ENCODE measurements at regions not wholly inside any gene's neighbourhood (a gene's known extent, or its start where the extent isn't known, plus 50 kb on each side); places are given as distances from the start of the nearest gene placed in this dataset.
A peak's percentile ranks its signal among the peaks of the same experiment; 100 is the strongest.
"Not testable (repeated sequence)": the region's sequence is repeated elsewhere in the genome, so short reads cannot be mapped to it uniquely, and the experiment has no call there.

DNA sequence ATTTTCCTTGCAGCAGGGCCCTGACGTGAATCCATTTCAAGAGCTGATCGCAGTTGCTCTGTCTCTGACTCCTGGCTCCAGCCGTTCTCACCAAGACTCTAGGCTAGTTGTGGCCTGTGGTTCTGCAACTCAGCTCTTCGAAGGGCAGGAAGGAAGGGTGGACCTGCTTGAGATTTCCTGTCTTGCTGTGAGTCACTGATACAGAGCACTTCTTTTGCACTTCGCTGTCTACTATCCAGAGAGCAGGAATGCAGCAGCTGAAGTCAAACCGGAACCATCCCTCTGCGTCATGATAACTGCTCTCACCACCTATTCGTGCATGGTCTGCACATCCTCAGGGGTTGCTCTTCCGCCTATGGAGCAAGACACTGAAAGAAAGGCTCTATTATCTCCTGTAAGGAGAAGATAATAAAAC lies 59.7 kb downstream of the RAP2B start:
- DNase-seq (ENCODE audit: low spot score), result peak; percentile 91

DNA sequence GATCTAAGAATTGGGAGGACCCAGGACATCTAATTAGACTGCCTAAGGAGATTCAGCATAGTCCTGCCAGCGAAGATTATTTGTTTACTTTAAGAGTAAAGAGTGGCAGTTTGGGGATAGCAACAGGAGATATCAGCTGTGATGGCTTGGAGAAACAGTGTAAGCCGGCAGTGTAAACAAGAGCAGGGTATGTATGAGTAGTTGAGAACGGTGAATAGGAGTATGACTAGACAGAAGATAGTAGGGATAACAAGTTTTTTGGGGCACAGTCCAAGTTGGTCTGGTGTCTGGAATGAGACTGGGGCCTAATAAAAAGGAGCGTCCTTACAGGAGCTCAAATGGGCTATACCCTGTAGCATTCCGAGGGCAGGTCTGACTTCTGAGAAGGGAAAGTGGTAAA lies 64.9 kb downstream of the RAP2B start:
- not testable (repeated sequence) for DNase-seq (ENCODE audit: low spot score)

DNA sequence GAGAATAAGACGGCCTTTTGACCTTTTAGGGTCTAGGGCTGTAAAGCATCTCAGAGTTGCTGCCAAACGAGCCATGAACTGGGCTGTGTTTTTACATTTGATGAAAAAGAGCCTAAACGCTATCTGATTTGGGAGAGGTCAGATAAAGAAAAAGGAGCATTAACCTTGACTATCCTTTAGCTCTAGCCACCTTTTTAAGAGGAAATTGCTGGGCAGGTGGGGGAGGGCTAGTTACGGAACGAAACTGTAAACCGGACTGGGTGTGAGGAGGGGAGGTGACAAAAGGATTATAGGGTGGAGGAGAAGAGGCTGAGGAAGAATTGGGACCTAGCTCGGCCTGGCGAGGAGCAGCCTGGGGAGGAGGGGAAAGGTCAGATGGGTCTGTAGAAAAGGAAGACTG lies 68.4 kb downstream of the RAP2B start:
- not testable (repeated sequence) for DNase-seq (ENCODE audit: low spot score)

DNA sequence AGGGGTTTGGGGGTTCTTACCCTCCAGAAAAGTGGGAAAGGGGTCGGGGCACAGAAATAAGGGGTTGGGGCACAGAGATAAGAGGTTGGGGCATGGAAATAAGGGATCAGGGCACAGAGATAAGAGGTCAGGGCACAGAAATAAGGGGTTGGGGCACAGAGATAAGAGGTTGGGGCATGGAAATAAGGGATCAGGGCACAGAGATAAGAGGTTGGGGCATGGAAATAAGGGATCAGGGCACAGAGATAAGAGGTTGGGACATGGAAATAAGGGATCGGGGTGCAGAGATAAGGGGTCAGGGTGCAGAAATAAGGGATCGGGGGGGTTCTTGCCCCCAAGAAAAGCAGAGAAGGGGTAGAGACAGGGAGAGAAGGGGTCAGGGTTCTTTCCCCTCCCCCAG lies 69.2 kb downstream of the RAP2B start:
- not testable (repeated sequence) for DNase-seq (ENCODE audit: low spot score)

DNA sequence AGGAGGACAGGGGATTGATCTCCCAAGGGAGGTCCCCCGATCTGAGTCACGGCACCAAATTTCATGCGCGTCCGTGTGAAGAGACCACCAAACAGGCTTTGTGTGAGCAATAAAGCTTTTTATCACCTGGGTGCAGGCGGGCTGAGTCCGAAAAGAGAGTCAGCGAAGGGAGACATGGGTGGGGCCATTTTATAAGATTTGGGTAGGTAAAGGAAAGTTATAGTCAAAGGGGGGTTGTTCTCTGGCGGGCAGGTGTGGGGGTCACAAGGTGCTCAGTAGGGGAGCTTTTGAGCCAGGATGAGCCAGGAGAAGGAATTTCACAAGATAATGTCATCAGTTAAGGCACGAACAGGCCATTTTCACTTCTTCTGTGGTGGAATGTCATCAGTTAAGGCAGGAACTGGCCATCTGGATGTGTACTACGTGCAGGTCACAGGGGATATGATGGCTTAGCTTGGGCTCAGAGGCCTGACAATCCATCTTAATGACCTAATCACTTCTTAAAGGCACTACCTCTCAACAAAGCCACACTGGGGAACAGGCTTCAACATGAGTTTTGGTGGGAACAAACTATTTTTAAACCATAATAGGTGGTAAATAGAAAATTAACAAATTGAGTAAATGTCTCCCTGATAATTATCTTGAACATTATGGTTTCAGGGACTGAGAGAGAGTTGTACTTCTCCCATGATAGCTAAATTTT lies 70.2 kb downstream of the RAP2B start:
- DNase-seq (ENCODE audit: low spot score), result not testable (repeated sequence)

DNA sequence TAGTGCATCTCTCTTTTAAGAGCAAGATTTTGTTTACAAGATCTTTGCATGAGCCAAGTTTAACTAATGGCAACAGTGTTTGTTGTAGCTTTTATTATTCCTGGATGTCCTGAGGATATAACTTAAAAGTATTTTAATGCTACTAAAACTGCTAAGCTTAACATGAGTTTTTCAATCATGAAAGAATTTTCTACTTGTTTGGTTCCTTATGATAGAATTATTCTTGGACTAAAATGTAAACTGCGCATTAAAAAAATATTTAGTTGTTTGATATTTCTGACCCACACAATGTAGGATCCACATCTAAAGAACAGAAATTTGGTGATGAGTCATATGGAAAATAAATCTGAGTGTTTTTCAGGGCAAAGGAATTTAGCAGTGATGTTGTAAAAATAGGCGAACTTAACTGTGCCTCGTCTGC lies 70.8 kb downstream of the RAP2B start:
- peak; percentile 64 for DNase-seq (ENCODE audit: low spot score)

DNA sequence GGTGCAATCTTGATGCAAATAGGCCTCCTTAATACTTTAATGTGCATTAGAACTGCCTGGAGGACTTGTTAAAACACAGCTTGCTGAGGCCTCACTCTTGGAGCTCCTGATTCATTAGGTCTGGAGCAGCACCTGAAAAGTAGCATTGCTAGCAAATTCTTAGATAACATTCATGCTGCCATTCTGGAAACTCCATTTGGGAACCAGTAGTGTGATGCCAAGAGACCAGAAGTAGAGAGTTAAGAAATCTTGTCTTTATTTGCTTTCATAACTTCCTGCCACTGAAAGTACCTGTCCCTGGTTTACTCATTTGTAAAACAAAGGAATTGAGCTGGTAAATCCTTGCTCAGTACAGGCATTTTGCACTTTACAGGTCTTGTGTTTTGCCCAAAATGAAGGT lies 72.0 kb downstream of the RAP2B start:
- no peak for DNase-seq (ENCODE audit: low spot score)

DNA sequence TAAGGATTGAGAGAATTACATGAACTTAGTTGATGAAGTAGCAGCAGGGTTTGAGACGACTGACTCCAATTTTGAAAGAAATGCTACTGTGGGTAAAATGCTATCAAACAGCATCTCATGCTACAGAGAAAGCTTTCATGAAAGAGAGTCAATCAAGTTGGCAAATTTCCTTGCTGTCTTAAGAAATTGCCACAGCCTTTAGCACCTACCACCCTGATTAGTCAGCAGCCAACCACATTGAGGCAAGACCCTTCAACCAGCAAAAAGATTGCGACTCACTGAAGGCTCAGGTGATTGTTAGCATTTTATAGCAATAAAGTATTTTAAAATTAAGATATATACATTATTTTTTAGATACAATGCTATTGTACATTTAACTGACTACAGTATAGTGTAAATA lies 80.9 kb downstream of the RAP2B start:
- no peak for DNase-seq (ENCODE audit: low spot score)

DNA sequence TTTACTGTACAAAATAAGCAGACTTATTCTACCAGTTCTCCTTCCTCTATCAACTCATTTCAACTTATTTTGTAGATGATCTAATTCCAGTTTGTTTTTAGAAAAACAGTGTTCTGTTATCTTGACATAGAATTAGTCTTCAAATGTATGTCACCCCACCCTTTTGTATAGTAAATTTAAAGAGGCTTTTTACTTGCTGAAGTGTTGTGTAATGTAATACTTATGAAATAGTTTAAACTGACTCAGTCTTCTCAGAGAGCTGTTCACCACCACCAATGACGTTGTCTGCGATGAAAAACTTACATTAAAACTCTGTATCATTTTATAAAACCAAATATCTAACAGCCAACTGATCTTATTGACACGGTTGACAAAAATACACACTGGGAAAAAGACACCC lies 82.9 kb downstream of the RAP2B start:
- no peak for DNase-seq (ENCODE audit: low spot score)

DNA sequence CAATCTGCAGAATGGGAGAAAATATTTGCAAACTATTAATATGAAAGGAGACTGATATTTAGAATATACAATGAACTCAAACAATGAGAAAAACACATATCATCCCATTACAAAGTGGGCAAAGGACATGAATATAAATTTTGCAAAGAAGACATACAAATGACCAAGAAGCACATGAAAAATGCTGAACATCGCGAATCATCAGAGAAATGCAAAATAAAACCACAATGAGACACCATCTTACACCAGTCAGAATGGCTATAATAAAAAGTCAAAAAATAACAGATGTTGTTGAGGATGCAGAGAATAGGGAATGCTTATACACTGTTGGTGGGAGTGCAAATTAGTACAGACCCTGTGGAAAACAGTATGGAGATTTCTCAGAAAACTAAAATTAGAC lies 83.6 kb downstream of the RAP2B start:
- DNase-seq (ENCODE audit: low spot score), result no peak

DNA sequence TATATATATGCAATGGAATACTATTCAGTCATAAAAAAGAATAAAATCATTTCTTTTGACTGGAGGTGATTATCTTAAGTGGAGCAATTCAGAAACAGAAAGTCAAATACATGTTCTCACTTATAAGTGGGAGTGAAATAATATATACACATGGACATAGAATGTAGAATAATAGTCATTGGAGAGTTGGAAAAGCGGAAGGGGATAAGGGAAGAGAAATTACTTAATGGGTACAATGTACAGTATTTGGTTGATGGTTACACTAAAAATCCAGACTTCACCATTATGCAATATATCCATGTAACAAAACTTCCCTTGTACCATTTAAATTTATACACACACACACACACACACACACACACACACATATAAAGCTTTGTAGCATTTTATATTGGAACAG lies 84.3 kb downstream of the RAP2B start:
- no peak for DNase-seq (ENCODE audit: low spot score)

DNA sequence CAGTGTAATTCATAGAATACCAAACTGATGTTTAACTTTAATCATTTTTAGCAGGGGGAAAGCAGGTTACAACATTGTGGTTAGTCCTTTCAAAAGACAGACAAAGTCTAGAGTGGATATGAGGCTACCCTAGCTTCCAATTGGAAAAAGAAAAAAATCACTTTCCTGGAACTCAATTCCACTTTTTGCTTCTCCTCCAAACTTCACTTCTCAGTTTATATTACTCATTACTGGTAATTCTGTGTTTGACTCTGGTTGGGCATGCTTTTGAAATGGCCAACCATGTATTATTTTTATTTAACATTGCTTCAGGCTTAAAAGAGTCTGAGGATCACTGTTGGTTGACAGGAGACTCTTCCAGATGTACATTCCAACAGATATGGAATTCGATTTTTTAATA lies 84.8 kb downstream of the RAP2B start:
- peak; percentile 66 for DNase-seq (ENCODE audit: low spot score)

DNA sequence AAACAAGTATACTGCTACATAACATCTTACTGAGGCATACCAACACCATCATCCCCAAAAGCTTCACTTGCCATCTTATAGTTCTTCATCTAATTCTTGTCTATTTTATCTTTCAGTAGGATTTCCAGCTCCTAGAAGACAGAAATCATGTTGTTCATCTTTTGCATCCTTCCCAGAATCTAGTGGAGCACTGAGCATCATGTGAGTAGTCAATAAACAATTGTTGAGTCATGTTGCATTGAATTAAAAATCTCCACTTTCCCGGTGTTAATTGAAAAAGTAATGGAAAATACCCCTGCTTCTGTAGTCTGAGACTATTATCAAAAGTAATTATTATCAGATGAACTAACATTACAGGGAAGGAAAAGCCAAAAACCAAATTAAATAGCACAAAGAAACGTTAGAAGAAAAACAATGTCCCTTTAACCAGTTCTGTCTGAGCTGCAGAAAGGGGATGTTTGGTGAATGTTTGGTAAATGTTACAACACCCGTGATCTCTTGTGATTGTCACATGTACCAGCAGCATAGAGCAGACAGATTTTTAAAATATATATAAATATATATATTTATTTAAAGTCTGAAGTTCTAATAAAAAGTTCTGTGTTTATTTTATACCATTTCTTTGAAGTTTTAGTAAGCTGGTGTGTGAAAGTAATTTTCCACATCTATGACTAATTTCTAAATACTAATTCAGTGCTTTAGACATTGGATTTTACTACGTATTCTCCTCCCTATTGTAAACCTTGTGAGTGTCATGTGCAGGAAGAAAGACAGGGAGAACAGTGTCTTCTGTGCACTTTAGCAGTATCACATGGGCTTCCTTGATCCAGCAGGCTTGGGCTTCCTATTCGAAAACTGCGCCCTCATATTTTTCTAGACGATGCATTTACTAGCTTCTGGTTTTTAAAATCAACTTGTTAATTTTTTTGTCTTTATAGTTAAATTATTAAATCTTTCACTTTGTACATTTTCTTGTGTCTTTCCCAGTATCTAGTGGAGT lies 85.6 kb downstream of the RAP2B start:
- no peak for DNase-seq (ENCODE audit: low spot score)

DNA sequence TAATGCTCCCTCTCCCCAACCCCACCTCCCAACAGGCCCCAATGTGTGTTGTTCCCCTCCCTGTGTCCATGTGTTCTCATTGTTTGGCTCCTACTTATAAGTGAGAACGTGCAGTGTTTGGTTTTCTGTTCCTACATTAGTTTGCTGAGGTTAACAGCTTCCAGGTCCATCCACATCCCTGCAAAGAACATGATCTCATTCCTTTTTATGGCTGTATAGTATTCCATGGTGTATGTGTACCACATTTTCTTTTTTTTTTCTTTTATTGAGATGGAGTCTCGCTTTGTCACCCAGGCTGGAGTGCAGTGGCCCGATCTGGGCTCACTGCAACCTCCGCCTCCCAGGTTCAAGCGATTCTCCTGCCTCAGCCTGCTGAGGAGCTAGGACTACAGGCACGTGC lies 86.8 kb downstream of the RAP2B start:
- DNase-seq (ENCODE audit: low spot score), result not testable (repeated sequence)

DNA sequence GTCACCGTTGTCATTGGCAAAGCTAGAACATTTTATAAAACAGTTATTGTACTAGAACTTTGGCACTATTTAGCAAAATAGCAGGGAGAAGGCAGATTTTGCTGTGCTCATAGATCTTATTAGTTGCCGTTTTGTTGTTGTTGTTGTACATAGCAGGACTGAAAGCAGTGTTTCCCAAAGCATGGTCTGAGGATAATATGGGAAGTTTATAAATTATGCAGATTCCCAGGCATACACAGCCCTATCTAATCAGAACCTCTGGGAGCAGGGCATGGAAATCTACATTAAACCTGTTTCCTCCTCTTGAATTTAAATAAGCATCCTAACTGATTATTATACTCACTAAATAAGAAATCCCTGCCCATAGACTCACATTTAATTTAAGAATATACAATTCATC lies 87.9 kb downstream of the RAP2B start:
- no peak for DNase-seq (ENCODE audit: low spot score)

DNA sequence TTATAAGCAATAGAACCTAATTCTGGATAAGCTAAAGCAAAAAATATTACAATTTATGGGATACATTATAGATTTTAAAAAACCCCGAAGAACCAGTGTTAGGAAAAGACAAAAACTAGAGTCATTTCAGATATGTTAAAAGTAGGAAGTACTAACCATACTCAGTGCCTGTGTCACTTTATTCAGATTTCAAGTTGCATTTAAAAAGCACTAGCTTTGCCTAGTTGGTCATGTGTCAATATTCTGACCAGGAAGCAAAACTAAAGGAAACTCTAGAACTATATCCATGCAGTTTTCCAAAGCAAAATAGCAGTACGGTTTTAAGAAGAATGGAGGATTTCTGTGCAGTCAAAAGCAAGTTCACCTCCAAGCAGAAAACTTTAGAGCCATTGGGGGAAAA lies 88.4 kb downstream of the RAP2B start:
- DNase-seq (ENCODE audit: low spot score), result no peak

DNA sequence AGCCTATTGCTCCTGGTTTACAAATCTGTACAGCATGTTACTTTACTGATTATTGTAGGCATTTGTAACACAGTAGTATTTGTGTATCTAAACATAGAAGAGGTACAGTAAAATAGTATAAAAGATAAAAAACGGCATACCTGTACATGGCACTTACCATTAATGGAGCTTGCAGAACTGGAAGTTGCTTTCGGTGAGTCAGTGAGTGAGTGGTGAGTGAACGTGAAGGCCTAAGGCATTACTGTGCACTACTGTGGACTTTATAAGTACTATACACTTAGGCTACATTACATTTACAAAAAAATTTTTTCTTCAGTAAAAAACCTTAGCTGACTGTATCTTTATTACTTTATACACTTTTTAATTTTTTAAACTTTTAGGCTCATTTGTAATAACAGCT lies 90.9 kb downstream of the RAP2B start:
- no peak for DNase-seq (ENCODE audit: low spot score)

DNA sequence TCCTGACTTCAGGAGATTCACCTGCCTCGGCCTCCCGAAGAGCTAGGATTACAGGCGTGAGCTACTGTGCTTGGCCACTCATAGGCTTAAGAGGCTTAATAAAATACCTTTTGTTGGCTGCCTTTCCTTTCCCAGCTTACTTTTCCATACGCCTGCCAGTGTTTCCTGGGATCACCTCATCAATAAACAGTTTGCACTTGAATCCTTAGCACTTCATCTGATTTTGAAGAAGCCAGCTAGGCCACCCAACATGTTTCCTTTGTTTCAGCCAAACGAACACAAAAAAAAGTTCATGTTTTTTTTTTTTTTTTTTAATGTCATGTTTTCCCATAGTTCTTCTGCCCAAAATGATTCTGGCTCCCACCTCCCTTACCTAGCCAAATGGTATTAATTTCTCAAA lies 92.3 kb downstream of the RAP2B start:
- no peak for DNase-seq (ENCODE audit: low spot score)

DNA sequence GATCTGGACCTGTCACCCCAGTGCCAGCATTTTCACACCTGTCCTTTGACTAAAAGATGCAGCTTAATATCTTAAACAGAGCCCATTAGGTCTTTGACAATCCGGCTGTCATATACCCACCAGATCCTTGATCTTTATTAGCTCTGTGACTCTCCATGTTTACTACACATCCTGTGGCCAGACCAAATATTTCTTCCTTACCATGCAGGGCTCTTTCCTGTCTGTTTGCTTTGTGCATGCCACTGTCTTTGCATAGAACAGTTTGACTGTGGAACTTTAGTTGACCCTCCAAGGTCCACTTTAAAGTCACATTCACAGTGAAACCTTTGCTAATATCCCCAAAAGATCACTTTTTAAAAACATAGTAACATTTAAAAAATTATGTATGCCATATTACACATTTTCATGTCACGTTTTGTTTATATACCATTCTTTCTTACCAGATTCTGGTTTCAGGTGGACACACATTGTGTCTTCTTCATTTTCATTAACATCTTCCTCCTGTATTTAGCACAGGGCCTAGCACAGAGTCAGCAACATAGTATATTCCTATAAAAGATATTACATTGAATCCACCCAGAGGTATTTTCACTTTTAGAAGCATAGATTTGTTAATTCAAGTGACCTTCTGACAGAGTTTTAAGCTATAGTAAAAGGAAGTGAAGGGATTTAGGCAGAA lies 95.8 kb downstream of the RAP2B start:
- no peak for DNase-seq (ENCODE audit: low spot score)

DNA sequence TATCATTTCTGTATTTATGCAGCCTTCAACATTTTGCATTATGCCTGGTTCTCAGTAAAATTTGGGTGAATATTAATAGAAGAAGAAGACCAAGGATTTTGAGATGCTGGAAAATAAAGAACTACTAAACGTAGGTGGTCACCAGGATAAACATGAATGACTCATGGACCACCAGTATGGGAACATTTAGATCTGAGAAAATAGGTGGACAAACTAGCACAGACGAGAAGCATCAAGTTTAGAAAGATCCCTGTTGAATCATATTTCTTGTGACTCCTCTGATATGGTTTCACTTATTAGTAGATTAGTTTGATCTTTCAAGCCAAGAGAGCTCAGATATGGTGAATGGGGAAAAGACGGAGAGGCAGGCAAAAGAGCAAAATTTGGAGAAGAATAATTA lies 97.9 kb downstream of the RAP2B start:
- DNase-seq (ENCODE audit: low spot score), result no peak

DNA sequence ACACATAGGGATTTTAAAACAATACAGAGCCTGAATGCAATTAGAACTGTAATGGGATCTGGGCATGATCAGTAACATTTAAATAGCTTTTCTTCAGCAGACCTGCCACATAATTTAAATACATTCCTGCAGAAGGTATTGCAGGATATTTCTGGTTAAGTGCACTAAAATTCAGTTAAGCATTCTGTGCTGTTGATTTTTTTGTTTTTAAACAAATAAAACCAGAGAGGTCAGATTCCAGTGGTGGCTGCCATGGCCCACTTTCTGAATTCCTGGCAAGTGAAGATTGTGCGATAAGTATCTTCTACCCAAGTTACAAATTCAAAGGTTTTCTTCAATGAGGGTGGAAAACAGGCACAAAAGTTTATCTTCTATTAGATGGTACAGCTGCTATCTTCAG lies 98.7 kb downstream of the RAP2B start:
- no peak for DNase-seq (ENCODE audit: low spot score)

DNA sequence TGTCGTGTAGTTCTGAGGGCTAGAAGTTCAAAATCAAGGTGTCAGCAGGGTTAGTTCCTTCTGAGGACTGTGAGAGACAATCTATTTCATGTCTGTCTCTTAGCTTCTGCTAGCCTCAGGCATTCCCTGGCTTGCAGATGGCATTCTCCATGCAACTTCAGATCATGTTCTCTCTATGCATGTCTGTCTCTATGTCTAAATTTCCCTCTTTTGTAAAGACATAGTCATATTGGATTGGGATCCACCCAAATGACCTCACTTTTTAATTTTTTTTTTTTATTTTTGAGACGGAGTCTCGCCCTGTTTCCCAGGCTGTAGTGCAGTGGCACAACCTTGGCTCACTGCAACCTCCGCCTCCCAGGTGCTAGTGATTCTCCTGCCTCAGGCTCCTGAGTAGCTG lies 104.6 kb downstream of the RAP2B start:
- no peak for DNase-seq (ENCODE audit: low spot score)
